HTR-8/SVneo (cell line): ENCODE measurements at regions not wholly inside any gene's neighbourhood (a gene's known extent, or its start where the extent isn't known, plus 50 kb on each side); places are given as distances from the start of the nearest gene placed in this dataset.

Source experiments
- DNase-seq: peaks from one replicate; pipeline ENCODE4 v3.0.0; 2011; ENCODE audit warnings: low spot score, mixed read lengths; ENCODE audit not compliant: insufficient read length
- FAIRE-seq: peaks from 2 replicates; lab custom pipeline; 2011; peaks lifted over from hg19 to GRCh38; lab: Jason Lieb, UNC

DNA sequence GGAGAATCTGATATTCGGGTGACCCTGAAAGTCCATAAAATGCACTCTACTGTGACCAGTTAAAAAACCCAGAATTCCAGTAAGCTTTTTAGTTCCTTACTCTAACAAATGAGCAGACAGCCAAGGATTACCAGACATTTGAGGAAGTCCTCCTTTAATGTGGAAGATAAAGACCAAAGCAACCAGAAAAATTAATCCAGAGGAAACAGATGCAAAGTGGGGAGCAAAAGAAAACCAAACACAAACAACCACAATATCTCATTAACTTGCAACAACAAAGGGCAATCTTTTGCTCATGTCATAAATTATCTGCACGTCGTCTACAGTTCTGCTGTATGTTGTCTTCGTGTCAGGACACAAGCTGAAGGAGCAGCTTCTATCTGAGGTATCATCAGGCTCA is 164.4 kb downstream of the PJA1 start:
- DNase-seq, result no peak

GRCh38 chrX:68999931-69000330 is 165.3 kb downstream of the PJA1 start:
- no peak for FAIRE-seq

More for the DNA sequence above, 164.4 kb downstream of the PJA1 start:
- FAIRE-seq, result no peak

DNA sequence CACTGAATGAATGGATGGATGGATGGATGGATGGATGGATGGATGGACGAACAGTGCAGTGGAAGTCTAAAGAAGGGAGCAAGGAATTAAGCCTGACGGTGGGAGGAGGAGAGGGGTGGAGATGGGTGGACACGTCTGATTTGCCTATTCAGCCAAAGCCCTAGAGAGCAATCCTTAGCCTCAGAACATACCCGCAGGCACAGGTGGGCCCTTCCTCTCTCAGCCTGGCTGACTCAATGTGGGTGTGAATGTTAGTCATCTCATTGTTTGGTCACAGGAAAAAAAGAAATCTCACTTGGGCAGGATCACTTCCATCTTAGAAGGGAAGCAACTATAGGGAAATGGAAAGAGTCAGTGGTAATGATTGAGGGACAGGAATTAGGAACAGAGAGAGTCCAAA is 165.9 kb downstream of the PJA1 start:
- FAIRE-seq, result no peak

More at GRCh38 chrX:68999931-69000330, 165.3 kb downstream of the PJA1 start:
- no peak for DNase-seq

DNA sequence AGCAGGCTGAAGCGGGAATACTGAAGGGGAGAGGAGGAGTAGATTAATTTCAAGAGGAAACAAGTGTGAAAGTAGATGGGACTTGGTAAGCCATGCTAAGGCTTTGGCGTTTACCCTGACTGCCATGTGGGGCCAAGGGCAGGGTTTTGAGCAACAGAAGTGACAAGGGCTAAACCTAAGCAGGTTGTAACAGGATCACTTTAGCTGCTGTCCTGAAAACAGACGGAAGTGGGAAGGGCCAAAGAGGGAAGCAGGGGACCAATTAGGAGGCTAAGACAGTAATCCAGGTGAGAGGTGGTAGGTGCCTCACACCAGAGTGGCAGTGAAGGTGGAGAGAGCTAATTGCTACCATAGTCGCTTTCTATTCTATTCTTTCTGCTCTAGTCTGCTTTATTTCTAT is 166.5 kb downstream of the PJA1 start:
- FAIRE-seq, result no peak

More for the DNA sequence above, 165.9 kb downstream of the PJA1 start:
- no peak for DNase-seq

DNA sequence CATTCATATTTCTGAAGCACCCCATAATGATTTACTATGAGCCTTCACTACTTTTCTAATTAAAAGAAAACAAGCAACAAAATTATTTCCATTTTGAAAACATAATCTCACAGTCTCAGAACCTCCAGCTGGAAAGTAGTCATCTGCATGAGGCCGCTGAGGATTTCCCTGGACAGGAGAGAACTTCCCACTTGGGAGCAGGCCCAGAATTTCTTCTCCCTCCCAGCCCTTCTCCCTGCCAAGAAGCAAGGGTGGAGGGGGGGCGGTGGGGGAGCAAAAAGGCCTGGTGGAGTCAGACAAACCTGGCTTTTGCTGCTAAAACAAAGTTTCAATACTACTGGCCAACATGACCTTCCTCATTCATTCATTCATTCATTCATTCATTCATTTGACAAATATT is 167.3 kb downstream of the PJA1 start:
- no peak for DNase-seq
- no peak for FAIRE-seq

More for the DNA sequence above, 166.5 kb downstream of the PJA1 start:
- no peak for DNase-seq

GRCh38 chrX:68997511-68997910 is 167.7 kb downstream of the PJA1 start:
- FAIRE-seq, result no peak
- no peak for DNase-seq

DNA sequence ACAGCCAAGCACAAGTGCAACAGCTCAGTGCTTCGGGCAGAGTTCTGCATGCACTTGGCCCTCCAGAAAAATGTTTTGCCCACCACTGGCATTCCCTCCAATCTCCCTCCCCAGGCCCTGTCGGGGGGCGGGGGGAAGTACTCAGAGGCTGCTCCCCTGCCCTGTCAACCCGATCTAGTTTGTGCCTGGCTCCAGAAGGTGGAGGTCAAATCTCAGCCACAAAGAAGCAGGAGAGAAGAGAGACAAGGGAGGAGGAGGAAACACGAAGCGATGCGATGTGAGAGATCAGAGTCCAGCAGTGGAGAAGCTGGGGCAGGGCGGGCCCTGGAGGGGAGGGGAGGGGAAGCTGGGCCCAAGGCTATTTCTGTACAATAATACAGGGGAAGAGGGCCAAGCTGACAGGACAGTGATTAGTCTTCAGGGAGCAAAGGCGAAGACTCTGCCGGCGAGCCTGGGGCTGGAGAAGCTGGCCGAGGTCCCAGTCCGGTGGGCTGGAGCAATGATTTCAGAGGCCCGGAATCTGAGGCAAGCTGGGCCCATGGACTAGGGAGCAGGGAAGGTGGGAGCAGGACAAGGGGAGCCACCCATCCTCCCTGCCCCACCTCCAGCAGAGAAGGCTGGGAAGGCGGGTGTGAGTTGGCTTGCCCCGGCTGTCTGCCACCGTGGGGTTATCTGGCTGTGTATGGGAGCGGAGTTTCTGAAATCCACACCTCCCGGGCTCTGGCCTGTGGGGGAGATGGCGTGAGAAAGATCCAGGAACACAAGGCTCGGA is 167.1 kb downstream of the EFNB1 start:
- FAIRE-seq, result no peak
- no peak for DNase-seq

DNA sequence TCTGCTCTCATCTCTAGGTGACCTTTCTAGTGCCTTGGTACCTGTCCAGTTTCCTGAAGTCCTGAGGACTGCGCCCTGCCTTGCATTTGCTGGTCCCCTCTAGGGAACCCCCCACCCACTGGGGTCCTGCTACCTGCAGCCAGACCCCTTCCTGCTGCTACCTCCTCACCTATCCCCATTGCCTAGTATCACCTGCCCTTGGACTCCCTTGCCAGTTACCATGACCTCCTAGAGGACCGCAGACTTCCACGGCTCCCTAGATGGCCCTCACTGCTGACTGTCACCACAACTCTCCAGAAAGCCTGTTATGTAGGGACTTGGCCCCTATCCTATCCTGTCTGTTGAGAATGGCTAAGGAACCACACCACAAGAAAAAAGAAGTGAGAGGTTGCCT is 166.6 kb downstream of the EFNB1 start:
- FAIRE-seq, result no peak

DNA sequence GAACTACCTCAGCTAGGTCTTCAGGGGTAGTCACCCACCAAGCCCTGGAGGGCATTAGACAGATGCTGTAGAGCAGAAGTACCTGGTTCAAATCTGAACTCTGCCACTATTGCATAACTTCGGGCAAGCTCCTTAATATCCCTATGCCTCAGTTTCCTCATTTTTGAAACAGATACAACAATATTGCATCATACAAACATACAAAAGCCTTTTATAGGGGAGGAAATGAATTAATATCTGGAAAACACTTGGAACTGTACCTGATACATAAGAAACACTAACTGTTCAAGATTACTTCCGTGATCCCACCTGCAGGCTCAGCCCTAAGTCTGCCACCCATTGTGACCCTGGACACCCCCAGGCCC is 166.1 kb downstream of the EFNB1 start:
- FAIRE-seq (no peak), DNase-seq (no peak)

More for the DNA sequence above, 166.6 kb downstream of the EFNB1 start:
- no peak for DNase-seq

GRCh38 chrX:68994135-68994890 is 165.5 kb downstream of the EFNB1 start:
- no peak for FAIRE-seq
- DNase-seq, result no peak

DNA sequence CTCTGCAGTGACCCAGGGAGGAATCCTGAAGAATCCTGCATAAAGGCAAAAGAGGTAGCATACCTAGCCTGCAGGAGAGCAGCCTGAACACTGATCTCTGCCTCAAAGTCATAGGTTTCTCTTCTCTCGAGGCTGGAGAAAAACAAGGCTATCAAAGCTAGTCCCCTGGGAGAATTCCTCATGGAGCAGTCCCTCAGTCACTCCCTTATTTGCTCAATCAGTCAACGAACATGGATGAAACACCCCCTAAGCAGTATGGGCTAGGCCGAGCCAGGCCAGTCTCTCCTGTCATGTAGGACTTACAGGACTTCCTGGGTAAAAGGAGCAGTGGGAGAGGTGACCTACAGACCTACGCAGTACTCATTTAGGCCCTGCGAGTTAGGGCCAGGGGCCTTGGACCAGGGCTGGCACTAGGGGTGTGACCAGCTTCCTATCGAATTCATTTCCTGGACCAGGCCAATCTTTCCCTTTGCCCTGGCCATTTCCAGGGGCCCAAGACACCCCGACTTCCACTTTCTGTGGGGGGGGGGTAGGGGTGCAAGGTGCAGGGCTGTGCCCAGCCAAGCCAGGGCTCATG is 164.1 kb downstream of the EFNB1 start:
- FAIRE-seq (no peak), DNase-seq (no peak)

DNA sequence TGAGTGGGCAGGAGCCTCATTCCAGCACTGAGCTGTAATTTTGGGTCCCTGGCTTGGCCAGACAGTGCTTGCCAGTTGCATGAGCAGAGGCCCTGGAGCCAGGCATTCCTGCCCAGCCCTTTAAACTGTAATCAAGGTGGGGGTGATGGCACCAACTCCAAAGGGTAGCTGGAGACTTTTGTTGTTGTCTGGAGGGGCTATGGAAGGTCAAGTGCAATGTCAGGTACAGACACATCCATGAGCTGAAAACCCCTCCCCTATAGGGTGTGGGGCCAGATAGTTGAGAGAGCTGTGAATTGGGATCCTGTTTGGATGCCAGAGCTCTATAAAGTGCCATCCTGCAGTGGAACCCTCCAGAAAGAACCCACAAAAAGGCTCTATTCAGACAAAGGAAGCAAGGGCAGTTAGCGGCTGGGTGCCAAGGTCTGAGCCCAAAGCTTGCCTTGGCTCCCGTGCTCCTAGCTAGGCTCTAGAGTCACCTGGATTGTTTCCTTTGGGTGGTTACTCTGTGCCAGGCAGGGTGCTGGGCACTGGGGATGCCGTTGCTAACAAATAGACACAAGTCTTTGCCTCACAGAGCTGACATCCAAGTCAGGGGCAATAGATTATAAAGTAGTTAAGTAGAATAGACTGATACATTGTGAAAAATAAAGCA is 163.0 kb downstream of the EFNB1 start:
- no peak for FAIRE-seq
- no peak for DNase-seq

DNA sequence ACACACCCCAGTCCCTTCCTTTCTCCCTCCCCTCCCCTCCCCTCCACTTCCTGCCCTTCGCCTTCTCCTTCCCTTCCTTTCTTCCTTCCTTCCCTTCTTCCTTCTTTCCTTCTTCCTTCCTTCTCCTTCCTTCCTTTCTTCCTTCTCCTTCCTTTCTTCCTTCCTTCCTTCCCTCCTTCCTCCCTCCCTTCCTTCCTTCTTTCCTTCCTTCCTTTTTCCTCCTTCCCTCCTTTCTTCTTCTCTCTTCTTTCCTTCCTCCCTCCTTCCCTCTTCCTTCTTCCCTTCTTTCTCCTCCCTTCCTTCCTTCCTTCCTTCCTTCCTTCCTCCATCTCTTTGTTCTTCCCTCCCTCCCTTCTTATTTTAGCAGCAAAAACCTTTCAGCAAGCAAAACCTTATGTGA is 162.1 kb downstream of the EFNB1 start:
- DNase-seq, result no peak
- FAIRE-seq, result no peak

GRCh38 chrX:68989865-68990606 is 161.2 kb downstream of the EFNB1 start:
- DNase-seq (no peak), FAIRE-seq (no peak)

- FAIRE-seq (no peak), DNase-seq (no peak)
These were observed 160.6 kb downstream of the EFNB1 start for GRCh38 chrX:68989456-68989855.

- FAIRE-seq, result no peak
- no peak for DNase-seq
These were observed 160.0 kb downstream of the EFNB1 start for GRCh38 chrX:68988865-68989264.

DNA sequence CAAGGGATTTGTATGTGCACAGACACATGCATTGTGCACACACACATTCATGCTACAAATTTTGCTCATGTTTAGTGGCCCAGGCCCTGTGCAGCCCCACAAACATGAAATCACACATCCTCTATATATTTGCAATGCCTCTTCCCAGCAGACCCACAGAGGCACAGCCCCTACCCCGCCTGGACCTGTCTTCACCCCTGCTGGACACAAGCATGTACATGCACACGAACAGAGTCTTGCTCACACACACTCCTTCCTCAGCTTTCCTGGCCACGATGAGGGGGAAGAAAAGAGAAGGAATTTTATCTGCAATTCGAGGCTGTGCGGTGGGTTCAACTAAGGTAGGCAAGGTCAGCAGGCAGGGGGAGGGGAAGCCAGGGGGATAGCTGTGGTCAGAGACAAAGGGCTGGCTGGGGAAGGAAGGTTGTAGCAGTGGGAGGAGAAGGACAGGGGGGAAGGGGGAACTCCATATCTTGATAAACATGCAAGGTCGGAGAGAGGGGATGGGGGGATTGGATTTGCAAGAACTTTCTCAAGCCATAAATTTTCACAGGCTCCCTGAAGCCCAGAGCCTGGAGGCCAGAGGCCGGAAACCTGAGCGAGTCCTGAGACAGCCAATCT is 156.4 kb downstream of the EFNB1 start:
- no peak for FAIRE-seq
- no peak for DNase-seq

DNA sequence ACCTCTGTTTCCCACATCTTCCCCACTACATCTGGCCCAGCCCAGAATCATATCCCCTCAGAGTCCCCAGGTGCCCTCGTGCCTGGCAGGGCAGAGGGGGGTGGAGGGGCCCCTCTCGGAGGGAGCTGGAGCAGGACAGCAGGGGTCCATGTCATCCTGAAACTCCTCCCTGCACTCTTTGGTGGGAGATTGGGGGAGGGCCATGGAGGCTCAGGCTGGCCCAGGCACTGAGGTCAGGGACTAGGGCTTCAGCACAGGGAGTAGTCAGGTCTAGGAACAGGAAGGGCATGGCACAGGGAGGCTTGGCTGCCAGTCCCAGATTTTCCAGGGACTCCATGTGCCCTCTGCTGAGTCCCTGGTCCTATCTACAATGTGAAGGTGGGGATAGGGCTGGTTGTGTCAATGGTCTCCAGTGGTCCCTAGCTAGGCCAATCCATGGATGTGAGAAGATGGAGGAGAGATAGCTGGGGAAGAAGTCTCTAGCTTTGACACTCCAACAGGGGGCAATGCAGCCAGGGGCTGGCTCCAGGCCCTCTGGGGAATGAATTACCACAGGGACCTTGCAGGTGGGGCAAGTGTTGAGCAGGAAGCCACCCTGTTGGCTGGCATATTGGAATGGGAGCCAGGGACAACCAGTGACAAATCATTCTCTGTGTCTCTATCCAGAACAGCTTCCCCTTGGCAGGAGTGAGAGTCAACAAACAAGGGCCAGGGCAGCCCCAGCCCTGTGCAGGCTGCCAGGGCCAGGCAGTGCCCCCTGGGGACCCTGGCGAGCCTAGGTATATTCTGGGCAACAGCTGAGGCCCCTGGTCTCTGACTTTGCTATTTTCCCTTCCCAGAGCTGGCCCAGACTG is 154.4 kb downstream of the EFNB1 start:
- FAIRE-seq (no peak), DNase-seq (no peak)

- FAIRE-seq (no peak), DNase-seq (no peak)
These were observed 153.7 kb downstream of the EFNB1 start for GRCh38 chrX:68982476-68982875.
